Stimulated activated naive CD8-positive, alpha-beta T cell treated with anti-CD3 and anti-CD28 coated beads, Interleukin-15, Interleukin-2, amounts not matched to agents 100 U/mL and 50 U/mL, for 24 hours (primary cell): ENCODE measurements at regions not wholly inside any gene's neighbourhood (a gene's known extent, or its start where the extent isn't known, plus 50 kb on each side); places are given as distances from the start of the nearest gene placed in this dataset.
"Not testable (repeated sequence)": the region's sequence is repeated elsewhere in the genome, so short reads cannot be mapped to it uniquely, and the experiment has no call there.

Source experiments
- ATAC-seq: fragments of 150-1000 bp; cut with Tn5 transposase; one replicate; pipeline ENCODE4 v1.10.0; 2021
- DNase-seq: peaks from one replicate; pipeline ENCODE4 v3.0.0; 2021

DNA sequence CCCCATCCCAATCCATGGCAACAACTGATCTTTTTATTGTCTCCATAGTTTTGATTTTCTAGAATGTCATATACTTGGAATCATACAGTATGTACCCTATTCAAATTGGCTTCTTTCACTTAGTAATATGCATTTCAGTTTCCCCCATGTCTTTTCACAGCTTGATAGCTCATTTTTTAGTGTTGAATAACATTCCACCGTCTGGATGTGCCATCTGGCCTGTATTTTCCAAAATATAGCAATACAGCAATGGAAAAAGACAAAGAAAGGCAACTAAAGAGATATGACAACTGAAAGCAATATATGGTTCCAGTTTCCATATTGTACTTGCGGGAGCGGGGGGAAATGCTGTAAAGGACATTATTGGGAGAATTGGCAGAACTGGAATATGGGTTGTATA lies 166.4 kb upstream of the NT5E start:
- ATAC-seq (no peak), DNase-seq (no peak)

GRCh38 chr6:85278466-85279035 lies 171.3 kb upstream of the NT5E start:
- no peak for DNase-seq
- no peak for ATAC-seq

- ATAC-seq, DNase-seq: not testable (repeated sequence)
Observed at GRCh38 chr6:85276026-85276425, 173.9 kb upstream of the NT5E start.

GRCh38 chr6:85275338-85275985 lies 174.4 kb upstream of the NT5E start:
- DNase-seq (no peak), ATAC-seq (no peak)

DNA sequence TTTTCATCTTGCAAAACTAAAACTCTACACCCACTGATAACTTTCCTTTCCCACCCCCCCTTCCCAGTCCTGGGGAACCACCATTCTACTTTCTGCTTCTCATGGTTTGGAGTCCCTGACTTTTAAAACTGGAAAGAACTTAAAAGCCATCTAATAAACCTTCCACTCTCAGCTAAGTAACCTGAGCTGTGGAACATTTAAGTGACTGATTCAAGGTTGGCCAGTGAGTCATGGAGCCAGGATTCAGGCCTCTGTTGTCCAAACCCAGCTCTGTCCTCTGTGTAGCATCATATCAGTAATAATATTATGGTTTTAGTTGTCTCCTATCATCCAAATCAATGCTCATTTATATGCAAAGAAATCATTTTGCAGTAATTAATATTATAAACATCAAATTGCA lies 176.0 kb upstream of the NT5E start:
- DNase-seq (no peak), ATAC-seq (no peak)

GRCh38 chr6:85273046-85273445 lies 176.8 kb upstream of the NT5E start:
- ATAC-seq: no peak

GRCh38 chr6:85272592-85272991 lies 177.3 kb upstream of the NT5E start:
- DNase-seq (no peak), ATAC-seq (no peak)

More at GRCh38 chr6:85273046-85273445, 176.8 kb upstream of the NT5E start:
- DNase-seq: no peak

DNA sequence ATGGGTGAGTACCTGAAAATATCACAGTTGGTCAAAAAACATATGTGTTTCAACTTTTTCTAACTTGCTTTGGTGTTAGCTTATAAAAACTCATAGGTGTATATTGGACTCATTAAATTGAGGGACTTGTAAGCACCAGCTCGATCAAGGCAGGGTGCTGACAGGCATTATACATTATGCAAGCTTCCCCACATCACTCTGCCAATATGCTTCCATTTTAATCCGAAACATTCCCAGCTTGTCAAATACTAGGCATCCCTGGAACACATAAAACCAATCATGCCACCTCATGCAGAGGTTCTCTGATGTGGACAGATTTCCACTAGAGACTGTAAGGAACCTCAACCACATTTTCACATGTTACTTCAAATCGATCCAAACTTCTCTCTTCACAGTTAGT lies 187.3 kb upstream of the NT5E start:
- no peak for ATAC-seq

DNA sequence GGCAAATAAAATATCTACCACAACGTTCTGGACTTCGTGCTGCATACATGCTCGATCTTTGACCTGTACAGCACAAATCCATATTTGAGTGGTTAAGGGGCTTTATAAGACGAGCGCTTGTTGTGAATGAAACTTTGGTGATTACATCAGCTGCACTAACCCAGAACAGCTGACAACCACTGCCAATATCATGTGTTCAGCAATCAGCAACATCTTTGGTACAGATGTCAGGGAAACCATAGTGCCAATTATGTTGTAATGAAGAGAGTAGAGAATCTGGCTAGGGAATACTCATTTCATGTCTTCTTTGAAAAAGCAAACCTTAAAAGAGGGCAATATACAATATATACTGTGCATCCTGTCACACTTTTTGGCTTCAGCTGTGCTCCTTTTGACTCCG lies 188.6 kb upstream of the NT5E start:
- ATAC-seq (no peak), DNase-seq (no peak)

More for the DNA sequence above, 187.3 kb upstream of the NT5E start:
- no peak for DNase-seq

- DNase-seq (no peak), ATAC-seq (no peak)
Observed at GRCh38 chr6:85255661-85256060, 194.2 kb upstream of the NT5E start.

- DNase-seq (no peak), ATAC-seq (no peak)
Observed at GRCh38 chr6:85252552-85252951, 197.3 kb upstream of the NT5E start.

DNA sequence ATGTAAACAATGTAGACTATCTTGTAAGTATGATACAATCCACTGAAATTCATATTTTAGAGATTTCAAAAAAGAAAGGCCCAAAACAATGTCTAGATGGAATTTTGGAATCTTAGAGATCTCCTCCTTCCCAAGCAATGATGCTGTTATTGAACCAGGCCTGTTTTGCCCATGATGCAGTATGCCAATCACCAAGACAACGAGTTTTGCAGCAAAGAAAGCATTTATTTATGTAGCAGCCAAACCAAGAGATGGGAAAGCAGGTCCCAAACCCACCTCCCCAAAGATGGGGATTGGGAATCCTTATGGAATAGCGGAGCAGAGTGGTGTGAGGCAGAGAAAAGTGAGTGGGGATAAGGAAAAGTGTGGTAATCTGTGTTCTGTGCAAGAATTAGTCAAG lies 197.8 kb upstream of the NT5E start:
- no peak for ATAC-seq
- no peak for DNase-seq

DNA sequence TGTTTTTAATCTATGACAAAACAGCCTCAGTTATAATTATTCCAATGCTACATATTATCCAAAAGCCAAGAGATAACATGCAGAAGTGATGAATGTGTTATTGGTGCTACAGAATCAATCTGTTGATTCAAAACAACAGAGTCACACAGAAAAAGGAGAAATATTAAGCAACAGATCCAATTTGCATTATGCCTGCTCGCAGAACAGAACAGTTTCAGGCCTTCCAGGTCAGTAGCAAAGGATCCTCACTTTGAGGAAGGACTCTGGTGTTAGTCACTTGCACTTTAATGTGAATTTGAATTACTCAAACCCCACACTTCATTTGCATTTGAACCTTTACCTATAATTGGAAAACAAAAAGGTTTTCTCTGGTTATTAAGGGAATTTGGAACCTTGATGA lies 198.6 kb upstream of the NT5E start:
- ATAC-seq (no peak), DNase-seq (no peak)

DNA sequence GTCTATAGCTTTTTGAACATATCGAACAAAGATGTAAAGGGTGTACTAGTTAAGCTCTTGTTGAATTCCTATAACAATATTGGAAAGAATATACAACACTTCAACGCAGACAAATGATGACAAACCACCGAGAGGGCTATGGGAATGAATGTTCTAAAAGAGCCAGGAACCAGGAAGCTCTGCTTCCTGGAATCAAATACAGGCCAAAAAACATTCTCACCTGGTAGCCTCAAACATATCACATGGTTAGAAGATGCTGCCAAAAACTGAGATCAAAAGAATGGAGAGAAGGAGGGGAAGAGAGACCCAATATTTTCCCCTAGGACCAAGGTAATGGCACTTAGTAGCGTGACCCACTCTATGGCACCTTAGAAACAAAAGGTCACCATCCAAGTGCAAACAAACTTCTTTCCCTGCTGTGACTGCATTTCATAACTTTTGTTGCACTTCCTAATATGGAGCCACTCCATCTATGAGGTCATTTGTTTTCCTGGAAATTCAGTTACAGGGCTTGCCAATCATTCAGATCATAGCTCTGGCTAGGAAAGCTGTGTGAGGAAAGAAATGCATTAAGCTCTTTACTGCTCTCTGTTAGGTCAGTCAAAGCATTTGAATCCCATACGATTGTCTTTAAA lies 199.2 kb upstream of the NT5E start:
- ATAC-seq (no peak), DNase-seq (no peak)

- ATAC-seq (no peak), DNase-seq (no peak)
Observed at GRCh38 chr6:85245004-85245403, 204.9 kb upstream of the NT5E start.

- DNase-seq (no peak), ATAC-seq (no peak)
Observed at GRCh38 chr6:85241498-85242052, 208.3 kb upstream of the NT5E start.

- no peak for ATAC-seq
Observed at GRCh38 chr6:85240787-85241385, 209.0 kb upstream of the NT5E start.

GRCh38 chr6:85237478-85237877 lies 212.4 kb upstream of the NT5E start:
- DNase-seq (no peak), ATAC-seq (no peak)

More at GRCh38 chr6:85240787-85241385, 209.0 kb upstream of the NT5E start:
- no peak for DNase-seq

- ATAC-seq: no peak
Observed at GRCh38 chr6:85236636-85237035, 213.2 kb upstream of the NT5E start.

GRCh38 chr6:85227345-85227744 lies 222.5 kb upstream of the NT5E start:
- DNase-seq, ATAC-seq: not testable (repeated sequence)

More at GRCh38 chr6:85236636-85237035, 213.2 kb upstream of the NT5E start:
- DNase-seq: no peak

DNA sequence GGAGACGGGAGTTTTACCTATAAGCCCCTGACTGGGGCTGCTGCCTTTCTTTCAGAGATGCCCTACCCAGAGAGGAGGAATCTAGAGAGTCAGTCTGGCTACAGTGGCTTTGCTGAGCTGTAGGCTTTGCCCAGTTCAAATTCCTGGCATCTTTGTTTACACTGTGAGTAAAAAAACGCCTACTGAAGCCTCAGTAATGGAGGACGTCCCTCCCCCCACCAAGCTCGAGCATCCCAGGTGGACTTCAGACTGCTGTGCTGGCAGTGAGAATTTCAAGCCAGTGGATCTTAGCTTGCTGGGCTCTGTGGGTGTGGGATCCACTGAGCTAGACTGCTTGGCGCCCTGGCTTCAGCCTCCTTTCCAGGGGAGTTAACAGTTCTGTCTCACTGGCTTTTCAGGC lies 237.1 kb upstream of the NT5E start:
- not testable (repeated sequence) for ATAC-seq, DNase-seq

GRCh38 chr6:85195243-85195642 lies 254.6 kb upstream of the NT5E start:
- ATAC-seq: no peak
- DNase-seq: no peak

- no peak for ATAC-seq
- no peak for DNase-seq
Observed at GRCh38 chr6:85193339-85193738, 256.5 kb upstream of the NT5E start.
